ENCODE measurements at regions not wholly inside any gene's neighbourhood (a gene's known extent, or its start where the extent isn't known, plus 50 kb on each side); places are given as distances from the start of the nearest gene placed in this dataset. TPM values are rescaled to one million over a fixed set of nuclear protein-coding genes. Genes with fewer than 3 reads are reported as not detected.

Small RNA genes in the stretch of these regions (small RNA-seq; reads per million reads assigned to genes)
- not detected for gene RF00019 (ENCODE audit: low replicate concordance)

Measured in temporal lobe (tissue), 1 donor.